Fibroblast of villous mesenchyme (primary cell): ENCODE measurements at regions not wholly inside any gene's neighbourhood (a gene's known extent, or its start where the extent isn't known, plus 50 kb on each side); places are given as distances from the start of the nearest gene placed in this dataset.

Experiments
- DNase-seq: peaks from one replicate; pipeline ENCODE4 v3.0.0-alpha.2; 2010; ENCODE audit warnings: low read depth
- H3K4me3 ChIP-seq: 2 replicates; pipeline ENCODE4 v1.5.1; 2011; ENCODE audit warnings: low read depth, mild to moderate bottlenecking, low read length
- TF ChIP-seq, protein P1 (sequence below): IDR thresholded peaks from 2 replicates; pipeline ENCODE4 v1.5.1; 2012; ENCODE audit warnings: low read depth, mild to moderate bottlenecking, low read length; ENCODE audit not compliant: insufficient read depth

DNA sequence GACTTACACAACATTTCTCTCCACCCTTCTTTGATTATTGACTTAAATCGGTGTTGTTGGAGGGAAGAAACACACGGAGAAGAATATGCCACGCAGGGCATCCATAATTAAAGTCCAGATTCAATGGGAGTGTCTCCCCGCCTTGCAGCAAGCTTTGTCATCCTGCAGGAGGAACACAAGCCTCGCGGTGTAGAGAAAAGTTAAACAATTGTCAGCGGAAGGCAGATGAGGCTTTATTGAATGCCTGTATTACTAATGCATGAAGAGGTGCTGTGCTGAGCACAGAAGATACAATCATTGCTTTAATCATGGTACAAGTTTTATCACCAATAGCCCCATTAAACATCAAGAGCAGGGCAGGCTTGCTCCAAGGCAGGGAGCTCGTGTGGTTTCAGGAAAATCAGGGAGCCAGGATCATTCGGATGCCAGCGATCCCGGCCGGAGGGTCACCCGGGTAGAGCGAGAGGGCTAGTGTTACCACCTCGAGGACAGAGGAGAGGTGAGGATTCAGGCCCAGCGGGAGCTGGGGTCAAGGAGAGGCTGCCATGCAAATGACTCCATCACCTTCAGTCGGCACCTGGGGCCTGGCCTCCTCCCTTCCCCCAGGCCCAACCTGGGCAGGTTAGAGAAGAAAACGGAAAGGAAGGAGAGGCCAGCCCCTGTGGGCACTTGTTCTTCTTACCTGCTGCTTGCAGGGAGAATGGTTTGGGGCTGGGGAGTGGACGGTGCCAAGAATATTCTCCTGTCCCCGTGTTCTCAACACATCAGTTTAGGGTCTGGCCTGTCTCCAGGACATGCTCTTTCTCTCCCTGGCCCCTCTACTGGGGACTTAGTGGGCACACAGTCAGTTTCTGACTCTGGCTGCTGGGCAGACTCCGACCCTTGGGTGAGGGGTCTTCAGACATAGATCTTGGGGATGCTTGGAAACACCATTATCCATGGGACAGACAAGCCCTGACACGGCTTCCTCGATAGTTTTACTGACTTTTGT, 289.5 kb downstream of the IRX2 start:
- TF ChIP-seq, protein P1, sequence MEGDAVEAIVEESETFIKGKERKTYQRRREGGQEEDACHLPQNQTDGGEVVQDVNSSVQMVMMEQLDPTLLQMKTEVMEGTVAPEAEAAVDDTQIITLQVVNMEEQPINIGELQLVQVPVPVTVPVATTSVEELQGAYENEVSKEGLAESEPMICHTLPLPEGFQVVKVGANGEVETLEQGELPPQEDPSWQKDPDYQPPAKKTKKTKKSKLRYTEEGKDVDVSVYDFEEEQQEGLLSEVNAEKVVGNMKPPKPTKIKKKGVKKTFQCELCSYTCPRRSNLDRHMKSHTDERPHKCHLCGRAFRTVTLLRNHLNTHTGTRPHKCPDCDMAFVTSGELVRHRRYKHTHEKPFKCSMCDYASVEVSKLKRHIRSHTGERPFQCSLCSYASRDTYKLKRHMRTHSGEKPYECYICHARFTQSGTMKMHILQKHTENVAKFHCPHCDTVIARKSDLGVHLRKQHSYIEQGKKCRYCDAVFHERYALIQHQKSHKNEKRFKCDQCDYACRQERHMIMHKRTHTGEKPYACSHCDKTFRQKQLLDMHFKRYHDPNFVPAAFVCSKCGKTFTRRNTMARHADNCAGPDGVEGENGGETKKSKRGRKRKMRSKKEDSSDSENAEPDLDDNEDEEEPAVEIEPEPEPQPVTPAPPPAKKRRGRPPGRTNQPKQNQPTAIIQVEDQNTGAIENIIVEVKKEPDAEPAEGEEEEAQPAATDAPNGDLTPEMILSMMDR = no peak
- no peak for DNase-seq
- no peak overlapping the region for H3K4me3 ChIP-seq

DNA sequence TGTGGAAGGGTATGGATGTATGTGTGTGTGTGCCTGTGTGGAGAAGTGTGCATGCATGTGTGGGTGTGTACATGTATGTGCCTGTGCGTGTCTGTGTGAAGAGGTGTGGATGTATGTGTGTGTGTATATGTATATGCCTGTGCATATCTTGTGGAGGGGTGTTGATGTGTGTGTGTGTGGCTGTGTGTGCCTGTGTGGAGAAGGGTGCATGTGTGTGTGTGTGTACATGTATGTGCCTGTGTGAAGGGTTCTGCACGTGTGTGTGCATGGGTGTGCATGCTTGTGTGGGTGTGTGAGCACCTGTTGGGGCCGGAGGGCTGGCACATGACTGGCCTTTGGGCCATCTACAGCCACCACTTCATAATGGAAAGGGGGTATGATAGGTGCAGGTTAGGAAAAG, 291.4 kb downstream of the IRX2 start:
- no peak for DNase-seq
- TF ChIP-seq, protein P1 = no peak
- H3K4me3 ChIP-seq = no peak overlapping the region

DNA sequence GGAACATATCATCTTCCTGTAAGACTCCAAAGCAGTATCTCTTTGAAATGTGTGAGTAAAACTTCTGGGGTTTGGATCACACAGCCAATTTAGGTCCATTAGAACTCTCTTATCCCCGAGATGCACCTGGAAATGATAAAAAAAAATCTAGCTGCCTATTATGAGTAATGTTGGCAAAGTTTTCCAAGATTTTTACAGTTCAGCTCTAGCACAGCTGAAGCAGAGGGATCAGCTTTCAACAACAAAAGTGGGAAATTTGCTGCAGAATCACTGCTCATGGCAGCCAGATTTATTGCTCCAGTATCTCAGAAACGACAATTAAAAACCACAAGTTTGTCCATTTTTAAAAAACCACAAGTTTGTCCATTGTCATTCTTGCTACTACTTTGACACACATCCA, 292.2 kb downstream of the IRX2 start:
- TF ChIP-seq, protein P1 = no peak
- DNase-seq = no peak

GRCh38 chr5:2455878-2456277, 295.6 kb downstream of the IRX2 start:
- DNase-seq = no peak
- TF ChIP-seq, protein P1 = no peak

More for the DNA sequence above, 292.2 kb downstream of the IRX2 start:
- H3K4me3 ChIP-seq = no peak overlapping the region

GRCh38 chr5:2454876-2455275, 296.6 kb downstream of the IRX2 start:
- TF ChIP-seq, protein P1 = no peak
- no peak overlapping the region for H3K4me3 ChIP-seq
- no peak for DNase-seq

More at GRCh38 chr5:2455878-2456277, 295.6 kb downstream of the IRX2 start:
- no peak overlapping the region for H3K4me3 ChIP-seq

- TF ChIP-seq, protein P1 = no peak
- no peak overlapping the region for H3K4me3 ChIP-seq
- DNase-seq = no peak
Observed at GRCh38 chr5:2453781-2454180, 297.7 kb downstream of the IRX2 start.

DNA sequence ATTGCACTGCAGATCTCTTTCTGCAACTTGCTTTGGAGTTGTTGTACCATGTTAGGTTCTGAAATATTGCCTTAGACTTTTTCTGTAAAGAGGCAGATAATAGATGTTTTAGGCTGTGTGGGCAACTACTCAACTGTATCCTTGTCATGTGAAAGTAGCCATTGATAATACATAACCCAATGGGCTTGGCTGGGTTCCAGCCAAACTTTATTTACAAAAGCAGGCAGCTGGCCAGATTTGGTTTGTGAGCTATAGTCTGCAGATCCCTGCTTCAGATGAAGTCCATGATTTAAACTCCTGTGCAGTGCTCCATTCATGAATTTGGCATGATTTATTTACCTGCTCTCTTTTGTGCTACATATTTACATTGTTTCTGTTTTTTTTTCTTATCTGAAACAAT, 300.4 kb downstream of the IRX2 start:
- TF ChIP-seq, protein P1 = no peak
- H3K4me3 ChIP-seq = no peak overlapping the region
- no peak for DNase-seq
